Neural progenitor cell (in vitro differentiated cells): ENCODE measurements at regions not wholly inside any gene's neighbourhood (a gene's known extent, or its start where the extent isn't known, plus 50 kb on each side); places are given as distances from the start of the nearest gene placed in this dataset.

Experiments
- EZH2 ChIP-seq: fragments of 200-600 bp; sonication (generic); IDR thresholded peaks from 2 replicates; pipeline ENCODE4 v1.6.1; 2017; ENCODE audit warnings: antibody characterized with exemption, mild to moderate bottlenecking, moderate library complexity
- TF ChIP-seq, protein P1 (sequence below): fragments of 200-600 bp; sonication (generic); IDR thresholded peaks from 2 replicates; pipeline ENCODE4 v1.5.1; 2017; ENCODE audit warnings: antibody characterized with exemption, mild to moderate bottlenecking

GRCh38 chr15:31901501-31901900 is 128.8 kb upstream of the CHRNA7 start:
- TF ChIP-seq, protein P1, sequence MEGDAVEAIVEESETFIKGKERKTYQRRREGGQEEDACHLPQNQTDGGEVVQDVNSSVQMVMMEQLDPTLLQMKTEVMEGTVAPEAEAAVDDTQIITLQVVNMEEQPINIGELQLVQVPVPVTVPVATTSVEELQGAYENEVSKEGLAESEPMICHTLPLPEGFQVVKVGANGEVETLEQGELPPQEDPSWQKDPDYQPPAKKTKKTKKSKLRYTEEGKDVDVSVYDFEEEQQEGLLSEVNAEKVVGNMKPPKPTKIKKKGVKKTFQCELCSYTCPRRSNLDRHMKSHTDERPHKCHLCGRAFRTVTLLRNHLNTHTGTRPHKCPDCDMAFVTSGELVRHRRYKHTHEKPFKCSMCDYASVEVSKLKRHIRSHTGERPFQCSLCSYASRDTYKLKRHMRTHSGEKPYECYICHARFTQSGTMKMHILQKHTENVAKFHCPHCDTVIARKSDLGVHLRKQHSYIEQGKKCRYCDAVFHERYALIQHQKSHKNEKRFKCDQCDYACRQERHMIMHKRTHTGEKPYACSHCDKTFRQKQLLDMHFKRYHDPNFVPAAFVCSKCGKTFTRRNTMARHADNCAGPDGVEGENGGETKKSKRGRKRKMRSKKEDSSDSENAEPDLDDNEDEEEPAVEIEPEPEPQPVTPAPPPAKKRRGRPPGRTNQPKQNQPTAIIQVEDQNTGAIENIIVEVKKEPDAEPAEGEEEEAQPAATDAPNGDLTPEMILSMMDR = no peak
- no peak for TF ChIP-seq EZH2
